HepG2 (cell line): ENCODE measurements at regions not wholly inside any gene's neighbourhood (a gene's known extent, or its start where the extent isn't known, plus 50 kb on each side); places are given as distances from the start of the nearest gene placed in this dataset.

Source experiments
- ATAC-seq: fragments of 200-7000 bp; cut with Tn5 transposase; 3 replicates; pipeline ENCODE4 v1.9.1; 2020; ENCODE audit warnings: mild to moderate bottlenecking, moderate library complexity
- BruUV-seq: library from RNA; stranded (reverse); fragments of 400-500 nt; replicated peaks from 2 replicates; lab custom pipeline; 2021; lab: Mats Ljungman, UMichigan
- CTCF ChIA-PET: fragments of 300-600 bp; formaldehyde crosslinking; extraction: SDS; loops from one replicate; lab custom pipeline; 2021; ENCODE audit warnings: low total read pairs, inconsistent platforms, low intra/inter-chr PET ratio; lab: Yijun Ruan, JAX
- POLR2A ChIA-PET: fragments of 350-600 bp; sonication (Branson Sonifier 250); formaldehyde crosslinking; loops from one replicate; lab custom pipeline; 2020; ENCODE audit warnings: antibody characterized with exemption, inconsistent platforms; lab: Yijun Ruan, JAX
- DNase-seq: peaks from one replicate; pipeline ENCODE4 v3.0.0-alpha.2; 2015; ENCODE audit warnings: low spot score
- FAIRE-seq: peaks from 3 replicates; lab custom pipeline; 2011; peaks lifted over from hg19 to GRCh38; lab: Jason Lieb, UNC
- H2AFZ ChIP-seq: one replicate; pipeline ENCODE4 v1.6.1; 2011; ENCODE audit warnings: low read length, inconsistent platforms
- H3K27ac ChIP-seq: fragments of 300-600 bp; 3 replicates; pipeline ENCODE4 v1.8.0; 2011; ENCODE audit warnings: mixed run types, mild to moderate bottlenecking, mixed read lengths, low read length, inconsistent platforms; ENCODE audit not compliant: insufficient read depth; ENCODE audit errors: extremely low read length
- H3K27me3 ChIP-seq, 2 experiments: fragments of 200-600 bp in 1 of 2; 2 replicates in 1 of 2; 3 replicates in 1 of 2; pipeline versions ENCODE4 v1.6.0 to v1.8.0; 2011; ENCODE audit warnings: low read length in 2 of 2, mild to moderate bottlenecking in 2 of 2, moderate library complexity in 2 of 2, inconsistent platforms in 1 of 2; ENCODE audit not compliant: insufficient read depth in 2 of 2, control insufficient read depth in 1 of 2
- H3K36me3 ChIP-seq, 2 experiments: fragments of 200-600 bp in 1 of 2; replicated peaks in 1 of 2; 2 replicates in 1 of 2; 3 replicates in 1 of 2; pipeline versions ENCODE4 v1.5.1 to v1.8.0; 2011; ENCODE audit warnings: low read length in 2 of 2, inconsistent platforms in 1 of 2; ENCODE audit not compliant: insufficient read depth in 2 of 2, control insufficient read depth in 1 of 2
- H3K4me1 ChIP-seq: 2 replicates; pipeline ENCODE4 v1.5.1; 2012; ENCODE audit warnings: low read length, inconsistent platforms; ENCODE audit not compliant: insufficient read depth
- H3K4me2 ChIP-seq: 2 replicates; pipeline ENCODE4 v1.6.0; 2011; ENCODE audit warnings: low read depth, low read length, inconsistent platforms
- H3K4me3 ChIP-seq, 3 experiments: fragments of 200-600 bp in 1 of 3; sonication (generic), shearing (Covaris generic) in 1 of 3; replicated peaks in 1 of 3; 2 replicates each; pipeline ENCODE4 v1.5.1; 2011 to 2016; ENCODE audit warnings: low read length in 3 of 3, inconsistent platforms in 2 of 3, low read depth in 2 of 3, mild to moderate bottlenecking in 2 of 3, control low read depth in 1 of 3, mixed read lengths in 1 of 3; ENCODE audit not compliant: insufficient read depth in 1 of 3
- H3K79me2 ChIP-seq: one replicate; pipeline ENCODE4 v1.6.1; 2011; ENCODE audit warnings: low read length, inconsistent platforms; ENCODE audit not compliant: insufficient read depth
- H3K9ac ChIP-seq: 2 replicates; pipeline ENCODE4 v1.6.0; 2011; ENCODE audit warnings: mild to moderate bottlenecking, low read depth, low read length, inconsistent platforms; ENCODE audit not compliant: insufficient read depth
- H3K9me3 ChIP-seq: 2 replicates; pipeline ENCODE4 v1.5.1; 2012; ENCODE audit warnings: mild to moderate bottlenecking, low read length
- H4K20me1 ChIP-seq: 2 replicates; pipeline ENCODE4 v1.6.0; 2011; ENCODE audit warnings: inconsistent platforms, mild to moderate bottlenecking, low read length, moderate library complexity; ENCODE audit not compliant: insufficient read depth
- CHD2 ChIP-seq: IDR thresholded peaks from 2 replicates; pipeline ENCODE4 v1.6.1; 2011; ENCODE audit warnings: low read depth, low read length, improper control_type of control experiment
- HNRNPLL ChIP-seq: fragments of 200-400 bp; formaldehyde crosslinking; IDR thresholded peaks from 2 replicates; pipeline ENCODE4 v1.6.1; 2017; ENCODE audit warnings: mild to moderate bottlenecking, low read depth, low read length; ENCODE audit not compliant: poor library complexity, severe bottlenecking
- SRSF9 ChIP-seq: fragments of 200-400 bp; formaldehyde crosslinking; IDR thresholded peaks from 2 replicates; pipeline ENCODE4 v1.6.1; 2018; ENCODE audit warnings: borderline replicate concordance, mild to moderate bottlenecking, low read depth, low read length; ENCODE audit not compliant: insufficient read depth, poor library complexity, severe bottlenecking
- ZFAT ChIP-seq: sonication (generic); formaldehyde crosslinking; conservative IDR thresholded peaks from 2 replicates; pipeline ENCODE4 v1.8.1; 2023; ENCODE audit warnings: missing genetic modification reagents, inconsistent platforms
- ZFP82 ChIP-seq: sonication (generic); formaldehyde crosslinking; IDR thresholded peaks from 2 replicates; pipeline ENCODE4 v1.5.1; 2020; ENCODE audit warnings: mild to moderate bottlenecking, missing genetic modification reagents, borderline replicate concordance
- ZNF337 ChIP-seq: sonication (generic); formaldehyde crosslinking; IDR thresholded peaks from 2 replicates; pipeline ENCODE4 v1.5.1; 2020; ENCODE audit warnings: missing genetic modification reagents, low read depth, mild to moderate bottlenecking, borderline replicate concordance
- WGBS: methylation state at CpG from one replicate; pipeline ENCODE4 v1.1.6; 2017; ENCODE audit warnings: low lambda C conversion rate; 5-methylcytosine and 5-hydroxymethylcytosine counted together
- in situ Hi-C: cut with HindIII; loops from 2 replicates; pipeline ENCODE4 v1.10.0; 2017; ENCODE audit warnings: low pct_unique_long_range_greater_than_20kb; ENCODE audit not compliant: extremely low pct_ligation_motif_present
- intact Hi-C: fragments of 100-400 bp; cut with micrococcal nuclease; formaldehyde crosslinking; loops from one replicate; pipeline ENCODE4 v1.10.0; 2022; ENCODE audit not compliant: unreplicated experiment
- TF ChIP-seq, protein P1 (sequence below): sonication (generic); formaldehyde crosslinking; IDR thresholded peaks from 2 replicates; pipeline ENCODE4 v1.9.0; 2022; ENCODE audit warnings: missing genetic modification reagents, mild to moderate bottlenecking, borderline replicate concordance
- TF ChIP-seq, protein P2 (sequence below): sonication (generic); formaldehyde crosslinking; IDR thresholded peaks from 2 replicates; pipeline ENCODE4 v1.5.0; 2020; ENCODE audit warnings: mild to moderate bottlenecking, missing genetic modification reagents, borderline replicate concordance
- TF ChIP-seq, protein P3 (sequence below): sonication (generic); formaldehyde crosslinking; IDR thresholded peaks from 2 replicates; pipeline ENCODE4 v1.8.1; 2023; ENCODE audit warnings: missing genetic modification reagents, inconsistent platforms, borderline replicate concordance
- TF ChIP-seq, protein P4 (sequence below): sonication (generic); formaldehyde crosslinking; IDR thresholded peaks from 2 replicates; pipeline ENCODE4 v1.8.1; 2023; ENCODE audit warnings: mild to moderate bottlenecking, missing genetic modification reagents
- TF ChIP-seq, protein P5 (sequence below): sonication (generic); formaldehyde crosslinking; IDR thresholded peaks from 2 replicates; pipeline ENCODE4 v1.4.0; 2020; ENCODE audit warnings: missing genetic modification reagents

DNA sequence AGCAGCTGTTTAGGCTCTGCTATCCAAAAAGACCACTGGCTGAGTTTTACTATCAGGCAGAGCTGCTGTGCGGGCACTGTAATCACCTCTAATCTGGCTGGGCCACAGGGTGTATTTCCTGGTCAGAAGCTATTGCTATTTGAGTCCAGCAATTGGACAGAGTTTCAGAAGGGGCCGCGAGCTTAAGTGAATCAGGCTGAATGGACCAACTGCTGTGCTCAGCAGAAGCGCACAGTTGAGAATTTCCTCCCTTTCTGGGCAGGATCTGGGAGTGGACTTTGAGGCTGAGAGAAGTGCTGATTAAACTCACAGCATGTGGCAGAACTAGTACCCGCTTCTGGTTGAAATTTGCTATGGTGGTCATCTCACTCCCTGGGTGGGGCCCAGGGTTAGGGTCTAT lies 251.8 kb downstream of the INSIG2 start:
- in situ Hi-C loops = no loop called here
- WGBS = 35% methylated on average over 5 of the region's 5 CpGs
- H3K9me3 ChIP-seq = peaks cover 4% of the 10 kb centered on the region; the same call in 1 of the 2 replicates
- BruUV-seq = no TSS peak
- no peaks in the 10 kb centered on the region for H4K20me1 ChIP-seq
- H3K27me3 ChIP-seq = peaks cover 0 to 2% of the 10 kb centered on the region in 2 experiments; a peak in 1 of 5 replicates
- ChIA-PET CTCF (no interaction called here), POLR2A (no interaction called here)
- H3K79me2 ChIP-seq = no peaks in the 10 kb centered on the region
- H3K4me1 ChIP-seq = no peaks in the 10 kb centered on the region
- H3K9ac ChIP-seq = no peak overlapping the region
- H3K4me3 ChIP-seq = no peak overlapping the region
- no peak for FAIRE-seq
- no peak overlapping the region for H3K27ac ChIP-seq
- intact Hi-C loops = no loop called here
- H3K36me3 ChIP-seq = no peaks in the 10 kb centered on the region
- ATAC-seq = no peak
- TF ChIP-seq CHD2 = no peak
- TF ChIP-seq HNRNPLL = no peak
- TF ChIP-seq, protein P1, sequence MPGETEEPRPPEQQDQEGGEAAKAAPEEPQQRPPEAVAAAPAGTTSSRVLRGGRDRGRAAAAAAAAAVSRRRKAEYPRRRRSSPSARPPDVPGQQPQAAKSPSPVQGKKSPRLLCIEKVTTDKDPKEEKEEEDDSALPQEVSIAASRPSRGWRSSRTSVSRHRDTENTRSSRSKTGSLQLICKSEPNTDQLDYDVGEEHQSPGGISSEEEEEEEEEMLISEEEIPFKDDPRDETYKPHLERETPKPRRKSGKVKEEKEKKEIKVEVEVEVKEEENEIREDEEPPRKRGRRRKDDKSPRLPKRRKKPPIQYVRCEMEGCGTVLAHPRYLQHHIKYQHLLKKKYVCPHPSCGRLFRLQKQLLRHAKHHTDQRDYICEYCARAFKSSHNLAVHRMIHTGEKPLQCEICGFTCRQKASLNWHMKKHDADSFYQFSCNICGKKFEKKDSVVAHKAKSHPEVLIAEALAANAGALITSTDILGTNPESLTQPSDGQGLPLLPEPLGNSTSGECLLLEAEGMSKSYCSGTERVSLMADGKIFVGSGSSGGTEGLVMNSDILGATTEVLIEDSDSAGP (CRISPR knock-in tag) = no peak
- TF ChIP-seq, protein P2, sequence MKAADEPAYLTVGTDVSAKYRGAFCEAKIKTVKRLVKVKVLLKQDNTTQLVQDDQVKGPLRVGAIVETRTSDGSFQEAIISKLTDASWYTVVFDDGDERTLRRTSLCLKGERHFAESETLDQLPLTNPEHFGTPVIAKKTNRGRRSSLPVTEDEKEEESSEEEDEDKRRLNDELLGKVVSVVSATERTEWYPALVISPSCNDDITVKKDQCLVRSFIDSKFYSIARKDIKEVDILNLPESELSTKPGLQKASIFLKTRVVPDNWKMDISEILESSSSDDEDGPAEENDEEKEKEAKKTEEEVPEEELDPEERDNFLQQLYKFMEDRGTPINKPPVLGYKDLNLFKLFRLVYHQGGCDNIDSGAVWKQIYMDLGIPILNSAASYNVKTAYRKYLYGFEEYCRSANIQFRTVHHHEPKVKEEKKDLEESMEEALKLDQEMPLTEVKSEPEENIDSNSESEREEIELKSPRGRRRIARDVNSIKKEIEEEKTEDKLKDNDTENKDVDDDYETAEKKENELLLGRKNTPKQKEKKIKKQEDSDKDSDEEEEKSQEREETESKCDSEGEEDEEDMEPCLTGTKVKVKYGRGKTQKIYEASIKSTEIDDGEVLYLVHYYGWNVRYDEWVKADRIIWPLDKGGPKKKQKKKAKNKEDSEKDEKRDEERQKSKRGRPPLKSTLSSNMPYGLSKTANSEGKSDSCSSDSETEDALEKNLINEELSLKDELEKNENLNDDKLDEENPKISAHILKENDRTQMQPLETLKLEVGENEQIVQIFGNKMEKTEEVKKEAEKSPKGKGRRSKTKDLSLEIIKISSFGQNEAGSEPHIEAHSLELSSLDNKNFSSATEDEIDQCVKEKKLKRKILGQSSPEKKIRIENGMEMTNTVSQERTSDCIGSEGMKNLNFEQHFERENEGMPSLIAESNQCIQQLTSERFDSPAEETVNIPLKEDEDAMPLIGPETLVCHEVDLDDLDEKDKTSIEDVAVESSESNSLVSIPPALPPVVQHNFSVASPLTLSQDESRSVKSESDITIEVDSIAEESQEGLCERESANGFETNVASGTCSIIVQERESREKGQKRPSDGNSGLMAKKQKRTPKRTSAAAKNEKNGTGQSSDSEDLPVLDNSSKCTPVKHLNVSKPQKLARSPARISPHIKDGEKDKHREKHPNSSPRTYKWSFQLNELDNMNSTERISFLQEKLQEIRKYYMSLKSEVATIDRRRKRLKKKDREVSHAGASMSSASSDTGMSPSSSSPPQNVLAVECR (CRISPR knock-in tag) = no peak
- TF ChIP-seq, protein P3, sequence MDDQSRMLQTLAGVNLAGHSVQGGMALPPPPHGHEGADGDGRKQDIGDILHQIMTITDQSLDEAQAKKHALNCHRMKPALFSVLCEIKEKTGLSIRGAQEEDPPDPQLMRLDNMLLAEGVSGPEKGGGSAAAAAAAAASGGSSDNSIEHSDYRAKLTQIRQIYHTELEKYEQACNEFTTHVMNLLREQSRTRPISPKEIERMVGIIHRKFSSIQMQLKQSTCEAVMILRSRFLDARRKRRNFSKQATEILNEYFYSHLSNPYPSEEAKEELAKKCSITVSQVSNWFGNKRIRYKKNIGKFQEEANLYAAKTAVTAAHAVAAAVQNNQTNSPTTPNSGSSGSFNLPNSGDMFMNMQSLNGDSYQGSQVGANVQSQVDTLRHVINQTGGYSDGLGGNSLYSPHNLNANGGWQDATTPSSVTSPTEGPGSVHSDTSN (CRISPR knock-in tag) = no peak
- TF ChIP-seq ZFAT = no peak
- TF ChIP-seq SRSF9 = no peak
- TF ChIP-seq, protein P4, sequence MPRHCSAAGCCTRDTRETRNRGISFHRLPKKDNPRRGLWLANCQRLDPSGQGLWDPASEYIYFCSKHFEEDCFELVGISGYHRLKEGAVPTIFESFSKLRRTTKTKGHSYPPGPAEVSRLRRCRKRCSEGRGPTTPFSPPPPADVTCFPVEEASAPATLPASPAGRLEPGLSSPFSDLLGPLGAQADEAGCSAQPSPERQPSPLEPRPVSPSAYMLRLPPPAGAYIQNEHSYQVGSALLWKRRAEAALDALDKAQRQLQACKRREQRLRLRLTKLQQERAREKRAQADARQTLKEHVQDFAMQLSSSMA (CRISPR knock-in tag) = no peak
- TF ChIP-seq, protein P5, sequence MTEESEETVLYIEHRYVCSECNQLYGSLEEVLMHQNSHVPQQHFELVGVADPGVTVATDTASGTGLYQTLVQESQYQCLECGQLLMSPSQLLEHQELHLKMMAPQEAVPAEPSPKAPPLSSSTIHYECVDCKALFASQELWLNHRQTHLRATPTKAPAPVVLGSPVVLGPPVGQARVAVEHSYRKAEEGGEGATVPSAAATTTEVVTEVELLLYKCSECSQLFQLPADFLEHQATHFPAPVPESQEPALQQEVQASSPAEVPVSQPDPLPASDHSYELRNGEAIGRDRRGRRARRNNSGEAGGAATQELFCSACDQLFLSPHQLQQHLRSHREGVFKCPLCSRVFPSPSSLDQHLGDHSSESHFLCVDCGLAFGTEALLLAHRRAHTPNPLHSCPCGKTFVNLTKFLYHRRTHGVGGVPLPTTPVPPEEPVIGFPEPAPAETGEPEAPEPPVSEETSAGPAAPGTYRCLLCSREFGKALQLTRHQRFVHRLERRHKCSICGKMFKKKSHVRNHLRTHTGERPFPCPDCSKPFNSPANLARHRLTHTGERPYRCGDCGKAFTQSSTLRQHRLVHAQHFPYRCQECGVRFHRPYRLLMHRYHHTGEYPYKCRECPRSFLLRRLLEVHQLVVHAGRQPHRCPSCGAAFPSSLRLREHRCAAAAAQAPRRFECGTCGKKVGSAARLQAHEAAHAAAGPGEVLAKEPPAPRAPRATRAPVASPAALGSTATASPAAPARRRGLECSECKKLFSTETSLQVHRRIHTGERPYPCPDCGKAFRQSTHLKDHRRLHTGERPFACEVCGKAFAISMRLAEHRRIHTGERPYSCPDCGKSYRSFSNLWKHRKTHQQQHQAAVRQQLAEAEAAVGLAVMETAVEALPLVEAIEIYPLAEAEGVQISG = no peak
- no peak for TF ChIP-seq ZNF337
- no peak for TF ChIP-seq ZFP82
- H2AFZ ChIP-seq = no peak overlapping the region
- no peak overlapping the region for H3K4me2 ChIP-seq
- DNase-seq = no peak
